ENCODE measurements at regions not wholly inside any gene's neighbourhood (a gene's known extent, or its start where the extent isn't known, plus 50 kb on each side); places are given as distances from the start of the nearest gene placed in this dataset.

DNA sequence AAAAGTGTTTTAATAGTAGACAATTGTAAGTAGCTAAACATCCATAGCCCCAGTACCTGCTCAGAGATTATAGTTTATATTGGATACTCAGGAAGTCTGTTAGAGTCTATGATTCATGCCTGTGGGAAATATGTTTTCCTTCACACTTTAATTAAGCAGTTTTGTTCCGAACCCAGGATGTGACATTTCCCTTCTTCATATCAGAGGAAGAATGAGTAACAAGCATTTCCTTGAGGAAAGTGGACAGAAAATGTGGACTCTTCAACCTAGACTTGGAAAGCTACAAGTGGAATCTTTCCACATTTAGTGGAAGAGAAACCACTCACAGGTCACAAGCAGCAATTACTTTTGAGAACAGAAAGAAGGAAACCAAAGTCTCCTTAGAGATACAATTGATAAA lies 419.4 kb downstream of the C4orf33 start:
- Histone ChIP-seq H3K36me3 (ENCODE audit: control insufficient read depth, insufficient read depth, low read length) (no peaks in the 10 kb centered on the region), H3K27ac (ENCODE audit: extremely low read depth, low read depth, low read length) (no peak overlapping the region), H3K9ac (ENCODE audit: insufficient read depth in 1 of 2, low read depth in 2 of 2, low read length in 2 of 2) (no peak overlapping the region), H4K20me1 (replicated peaks; ENCODE audit: control insufficient read depth, insufficient read depth, low read length) (no peaks in the 10 kb centered on the region), H3K4me3 (no peak overlapping the region), H3K27me3 (ENCODE audit: control insufficient read depth in 2 of 2, insufficient read depth in 2 of 2, low read length in 2 of 2) (no peaks in the 10 kb centered on the region), H3K4me2 (ENCODE audit: insufficient read depth, low read length) (no peak overlapping the region), H3K9me3 (replicated peaks; ENCODE audit: control insufficient read depth, insufficient read depth, low read depth, low read length) (no peaks in the 10 kb centered on the region; the same call in 1 of the 2 replicates), H3K9me1 (ENCODE audit: control insufficient read depth, insufficient read depth, low read length) (no peaks in the 10 kb centered on the region), H3K79me2 (ENCODE audit: control insufficient read depth, insufficient read depth, low read length) (no peaks in the 10 kb centered on the region), H3K4me1 (replicated peaks in 1 of 2; ENCODE audit: control insufficient read depth in 2 of 2, insufficient read depth in 2 of 2, low read length in 2 of 2) (no peaks in the 10 kb centered on the region), H2AFZ (ENCODE audit: low read depth, low read length) (no peak overlapping the region)
- FAIRE-seq: no peak
- ChIA-PET POLR2A (no interaction called here), CTCF (ENCODE audit: low intra/inter-chr PET ratio) (no interaction called here)
- intact Hi-C loops (cut with micrococcal nuclease) (no loop called here), in situ Hi-C loops (cut with MboI) (no loop called here)
- TF ChIP-seq ZNF696 (CRISPR knock-in tag; conservative IDR thresholded peaks at IDR 0.05): no peak
- no peak for DNase-seq (ENCODE audit: extremely low read depth in 1 of 4, low spot score in 3 of 4)
- BruUV-seq (replicated peaks): no TSS peak
- WGBS (ENCODE audit: insufficient coverage, low coverage, missing lambda C conversion rate): 0% methylated on average over 1 of the region's 1 CpG
- no peak for ATAC-seq

DNA sequence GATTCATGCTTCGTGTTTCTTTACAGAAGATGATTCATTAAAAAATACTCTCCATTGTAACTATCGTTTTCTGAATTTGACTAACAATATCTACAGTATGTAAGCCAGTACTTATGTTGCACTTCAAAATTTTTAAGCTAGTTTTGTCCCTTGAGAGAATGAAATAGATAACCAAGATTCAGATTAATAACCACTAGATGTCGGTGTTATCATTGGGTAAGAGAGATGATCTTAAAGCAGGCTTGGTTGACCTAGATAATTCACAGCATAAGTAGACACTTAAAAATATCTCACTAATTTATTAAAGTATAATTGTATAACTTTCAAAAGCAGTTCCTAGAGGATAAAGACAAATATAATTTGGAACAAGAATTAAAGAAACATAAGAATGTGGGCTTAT lies 430.9 kb downstream of the C4orf33 start:
- Histone ChIP-seq H3K36me3 (ENCODE audit: control insufficient read depth, insufficient read depth, low read length) (no peaks in the 10 kb centered on the region), H3K4me3 (no peak overlapping the region), H2AFZ (ENCODE audit: low read depth, low read length) (no peak overlapping the region), H3K27me3 (ENCODE audit: control insufficient read depth in 2 of 2, insufficient read depth in 2 of 2, low read length in 2 of 2) (no peaks in the 10 kb centered on the region), H3K27ac (ENCODE audit: extremely low read depth, low read depth, low read length) (no peak overlapping the region), H4K20me1 (replicated peaks; ENCODE audit: control insufficient read depth, insufficient read depth, low read length) (no peaks in the 10 kb centered on the region), H3K4me2 (ENCODE audit: insufficient read depth, low read length) (no peak overlapping the region), H3K9me3 (replicated peaks; ENCODE audit: control insufficient read depth, insufficient read depth, low read depth, low read length) (no peaks in the 10 kb centered on the region), H3K4me1 (replicated peaks in 1 of 2; ENCODE audit: control insufficient read depth in 2 of 2, insufficient read depth in 2 of 2, low read length in 2 of 2) (no peaks in the 10 kb centered on the region), H3K79me2 (ENCODE audit: control insufficient read depth, insufficient read depth, low read length) (no peaks in the 10 kb centered on the region), H3K9ac (ENCODE audit: insufficient read depth in 1 of 2, low read depth in 2 of 2, low read length in 2 of 2) (no peak overlapping the region), H3K9me1 (ENCODE audit: control insufficient read depth, insufficient read depth, low read length) (no peaks in the 10 kb centered on the region)
- in situ Hi-C loops (cut with MboI): no loop called here
- no peak for TF ChIP-seq MAFK (IDR thresholded peaks at IDR 0.05; ENCODE audit: low read length)
- no peak for TF ChIP-seq STAT5B (CRISPR knock-in tag; IDR thresholded peaks at IDR 0.05)
- TF ChIP-seq SIX5 (IDR thresholded peaks at IDR 0.05; ENCODE audit: borderline replicate concordance in 1 of 2, insufficient read depth in 1 of 2, low read depth in 1 of 2, low read length in 2 of 2): no peak
- no peak for TF ChIP-seq SP1 (CRISPR knock-in tag; IDR thresholded peaks at IDR 0.05)
- TF ChIP-seq BACH1 (tag; IDR thresholded peaks at IDR 0.05): no peak
- TF ChIP-seq, protein P1, sequence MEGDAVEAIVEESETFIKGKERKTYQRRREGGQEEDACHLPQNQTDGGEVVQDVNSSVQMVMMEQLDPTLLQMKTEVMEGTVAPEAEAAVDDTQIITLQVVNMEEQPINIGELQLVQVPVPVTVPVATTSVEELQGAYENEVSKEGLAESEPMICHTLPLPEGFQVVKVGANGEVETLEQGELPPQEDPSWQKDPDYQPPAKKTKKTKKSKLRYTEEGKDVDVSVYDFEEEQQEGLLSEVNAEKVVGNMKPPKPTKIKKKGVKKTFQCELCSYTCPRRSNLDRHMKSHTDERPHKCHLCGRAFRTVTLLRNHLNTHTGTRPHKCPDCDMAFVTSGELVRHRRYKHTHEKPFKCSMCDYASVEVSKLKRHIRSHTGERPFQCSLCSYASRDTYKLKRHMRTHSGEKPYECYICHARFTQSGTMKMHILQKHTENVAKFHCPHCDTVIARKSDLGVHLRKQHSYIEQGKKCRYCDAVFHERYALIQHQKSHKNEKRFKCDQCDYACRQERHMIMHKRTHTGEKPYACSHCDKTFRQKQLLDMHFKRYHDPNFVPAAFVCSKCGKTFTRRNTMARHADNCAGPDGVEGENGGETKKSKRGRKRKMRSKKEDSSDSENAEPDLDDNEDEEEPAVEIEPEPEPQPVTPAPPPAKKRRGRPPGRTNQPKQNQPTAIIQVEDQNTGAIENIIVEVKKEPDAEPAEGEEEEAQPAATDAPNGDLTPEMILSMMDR (IDR thresholded peaks at IDR 0.05 in 2 of 3, conservative IDR thresholded peaks at IDR 0.05 in 1 of 3; ENCODE audit: insufficient read depth in 2 of 3, low read depth in 1 of 3, low read length in 3 of 3): 0 out of 6 replicates have a peak, but pooled peaks of 1 of the 3 experiments have one; percentile 3
- TF ChIP-seq ZNF121 (CRISPR knock-in tag; conservative IDR thresholded peaks at IDR 0.05): no peak
- no TSS peak for BruUV-seq (replicated peaks)
- POLR2A ChIA-PET: no interaction called here
- ATAC-seq (no peak), DNase-seq (ENCODE audit: extremely low read depth in 1 of 4, low spot score in 3 of 4) (no peak), FAIRE-seq (no peak)
- CTCF ChIA-PET (ENCODE audit: low intra/inter-chr PET ratio): no interaction called here
- 0% methylated on average over 3 of the region's 3 CpGs for WGBS (ENCODE audit: insufficient coverage, low coverage, missing lambda C conversion rate)
- intact Hi-C loops (cut with micrococcal nuclease): no loop called here
